ENCODE measurements at regions not wholly inside any gene's neighbourhood (a gene's known extent, or its start where the extent isn't known, plus 50 kb on each side); places are given as distances from the start of the nearest gene placed in this dataset.
"Not testable (repeated sequence)": the region's sequence is repeated elsewhere in the genome, so short reads cannot be mapped to it uniquely, and the experiment has no call there.

- DNase-seq (ENCODE audit: low spot score) = no peak
- in situ Hi-C loops (cut with MboI; ENCODE audit: low sequenced_read_pairs, unreplicated experiment) = no loop called here
- TF ChIP-seq CTCF (IDR thresholded peaks at IDR 0.05; ENCODE audit: borderline replicate concordance, control extremely low read depth, extremely low read depth, insufficient read depth, missing control alignments) = no peak
These were observed 416.9 kb downstream of the PSAT1 start for GRCh38 chr9:78713614-78714405.

GRCh38 chr9:78714576-78714975 lies 417.7 kb downstream of the PSAT1 start:
- in situ Hi-C loops (cut with MboI; ENCODE audit: low sequenced_read_pairs, unreplicated experiment) = no loop called here
- DNase-seq (ENCODE audit: low spot score) = no peak
- no peak for TF ChIP-seq CTCF (IDR thresholded peaks at IDR 0.05; ENCODE audit: borderline replicate concordance, control extremely low read depth, extremely low read depth, insufficient read depth, missing control alignments)

- DNase-seq (ENCODE audit: low spot score); in situ Hi-C loops (cut with MboI; ENCODE audit: low sequenced_read_pairs, unreplicated experiment): not testable (repeated sequence)
These were observed 422.1 kb downstream of the PSAT1 start for GRCh38 chr9:78719029-78719428.

- TF ChIP-seq CTCF (IDR thresholded peaks at IDR 0.05; ENCODE audit: borderline replicate concordance, control extremely low read depth, extremely low read depth, insufficient read depth, missing control alignments) = no peak
- in situ Hi-C loops (cut with MboI; ENCODE audit: low sequenced_read_pairs, unreplicated experiment) = no loop called here
- no peak for DNase-seq (ENCODE audit: low spot score)
These were observed 428.0 kb downstream of the PSAT1 start for GRCh38 chr9:78724896-78725295.

- no peak for TF ChIP-seq CTCF (IDR thresholded peaks at IDR 0.05; ENCODE audit: borderline replicate concordance, control extremely low read depth, extremely low read depth, insufficient read depth, missing control alignments)
- in situ Hi-C loops (cut with MboI; ENCODE audit: low sequenced_read_pairs, unreplicated experiment) = no loop called here
- DNase-seq (ENCODE audit: low spot score) = no peak
These were observed 428.6 kb downstream of the PSAT1 start for GRCh38 chr9:78725503-78725902.

- no peak for DNase-seq (ENCODE audit: low spot score)
- in situ Hi-C loops (cut with MboI; ENCODE audit: low sequenced_read_pairs, unreplicated experiment) = no loop called here
- TF ChIP-seq CTCF (IDR thresholded peaks at IDR 0.05; ENCODE audit: borderline replicate concordance, control extremely low read depth, extremely low read depth, insufficient read depth, missing control alignments) = no peak
These were observed 448.4 kb downstream of the PSAT1 start for GRCh38 chr9:78745331-78745730.

- TF ChIP-seq CTCF (IDR thresholded peaks at IDR 0.05; ENCODE audit: borderline replicate concordance, control extremely low read depth, extremely low read depth, insufficient read depth, missing control alignments) = no peak
- DNase-seq (ENCODE audit: low spot score) = no peak
- in situ Hi-C loops (cut with MboI; ENCODE audit: low sequenced_read_pairs, unreplicated experiment) = no loop called here
These were observed 449.1 kb downstream of the PSAT1 start for GRCh38 chr9:78746010-78746409.
